Skeletal muscle tissue (tissue), 3 donors: ENCODE measurements at regions not wholly inside any gene's neighbourhood (a gene's known extent, or its start where the extent isn't known, plus 50 kb on each side); places are given as distances from the start of the nearest gene placed in this dataset.

Experiments
- H3K27ac ChIP-seq: one replicate; pipeline ENCODE4 v1.7.0; 2013; ENCODE audit warnings: mild to moderate bottlenecking, low read depth, low read length, inconsistent platforms
- H3K27me3 ChIP-seq, 3 donors: one replicate each; pipeline ENCODE4 v1.7.0; 2013; ENCODE audit warnings: low read length in 3 of 3; ENCODE audit not compliant: control insufficient read depth in 3 of 3, insufficient read depth in 3 of 3
- H3K36me3 ChIP-seq, 3 donors: one replicate each; pipeline ENCODE4 v1.7.0; 2013; ENCODE audit warnings: low read length in 3 of 3; ENCODE audit not compliant: control insufficient read depth in 3 of 3, insufficient read depth in 3 of 3
- H3K4me1 ChIP-seq, 3 donors: one replicate each; pipeline ENCODE4 v1.7.0; 2013; ENCODE audit warnings: low read length in 3 of 3, mild to moderate bottlenecking in 3 of 3; ENCODE audit not compliant: control insufficient read depth in 3 of 3, insufficient read depth in 3 of 3
- H3K4me3 ChIP-seq, 3 donors: one replicate each; pipeline ENCODE4 v1.7.0; 2013; ENCODE audit warnings: low read length in 3 of 3
- H3K9ac ChIP-seq, 3 donors: one replicate each; pipeline ENCODE4 v1.7.0; 2013; ENCODE audit warnings: low read length in 3 of 3, mild to moderate bottlenecking in 3 of 3, moderate library complexity in 2 of 3, low read depth in 1 of 3
- H3K9me3 ChIP-seq, 3 donors: one replicate each; pipeline ENCODE4 v1.7.0; 2013; ENCODE audit warnings: low read length in 3 of 3; ENCODE audit not compliant: control insufficient read depth in 3 of 3
- donor health status: Osteomylitis.

- H3K36me3 ChIP-seq: no peaks in the 10 kb centered on the region
- H3K27ac ChIP-seq: no peak overlapping the region
Observed at GRCh38 chr14:85122690-85123089, 407.3 kb upstream of the FLRT2 start.

DNA sequence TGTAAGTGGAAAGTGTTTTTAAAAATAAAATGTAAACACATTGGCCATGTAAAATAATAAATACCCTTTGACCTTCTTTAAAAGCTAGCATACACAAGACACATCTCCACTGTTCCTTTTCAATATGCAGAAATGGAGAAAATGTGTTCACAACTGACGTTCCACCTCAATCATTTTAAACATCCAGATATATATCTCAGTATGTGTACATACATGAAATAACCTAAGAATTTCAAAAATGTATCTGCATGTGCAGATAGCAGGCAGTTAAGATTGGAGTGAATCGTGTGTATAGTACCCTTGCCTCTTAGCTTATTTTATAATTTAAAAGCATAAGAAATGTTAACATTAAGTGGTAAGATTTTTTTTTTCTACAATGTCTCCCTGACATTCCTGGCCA is 406.2 kb upstream of the FLRT2 start:
- Histone ChIP-seq H3K36me3 (no peaks in the 10 kb centered on the region), H3K27ac (no peak overlapping the region), H3K9me3 (no peaks in the 10 kb centered on the region), H3K4me1 (no peaks in the 10 kb centered on the region), H3K9ac (no peak overlapping the region), H3K4me3 (no peak overlapping the region), H3K27me3 (no peaks in the 10 kb centered on the region)

More at GRCh38 chr14:85122690-85123089, 407.3 kb upstream of the FLRT2 start:
- Histone ChIP-seq H3K27me3 (no peaks in the 10 kb centered on the region), H3K4me3 (no peak overlapping the region), H3K9ac (no peak overlapping the region), H3K9me3 (no peaks in the 10 kb centered on the region), H3K4me1 (no peaks in the 10 kb centered on the region)

DNA sequence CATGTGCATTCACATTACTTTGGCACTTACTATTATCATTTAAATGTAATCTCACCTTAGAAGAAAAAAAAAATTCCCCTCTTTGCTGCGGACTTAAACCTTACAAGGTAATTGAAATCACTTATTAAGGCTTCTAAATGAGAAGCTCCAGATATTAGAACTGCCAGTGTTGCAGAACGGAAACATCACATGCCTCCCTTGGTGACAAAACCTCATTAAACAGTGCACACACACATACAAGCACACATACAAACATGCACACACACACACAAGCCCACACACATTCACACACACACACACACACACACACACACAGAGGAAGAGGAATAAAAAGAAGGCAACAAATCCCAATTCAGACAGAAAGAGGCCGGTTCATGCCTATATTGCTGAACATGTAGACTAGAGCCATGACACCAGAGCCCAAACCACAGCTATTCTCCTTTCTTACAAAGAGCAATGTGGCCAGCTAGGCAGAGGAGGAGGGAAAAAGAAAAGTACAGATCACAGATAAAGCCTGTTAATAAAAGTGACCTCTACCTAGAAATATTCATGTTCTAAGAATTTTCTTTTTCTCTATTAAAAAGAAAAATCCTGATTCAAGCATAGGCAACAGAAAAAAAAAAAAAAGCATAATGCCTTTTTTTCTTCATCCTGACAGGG is 405.2 kb upstream of the FLRT2 start:
- Histone ChIP-seq H3K4me1 (no peaks in the 10 kb centered on the region), H3K27ac (no peak overlapping the region), H3K27me3 (no peaks in the 10 kb centered on the region), H3K9ac (no peak overlapping the region), H3K9me3 (no peaks in the 10 kb centered on the region), H3K4me3 (no peak overlapping the region), H3K36me3 (no peaks in the 10 kb centered on the region)

DNA sequence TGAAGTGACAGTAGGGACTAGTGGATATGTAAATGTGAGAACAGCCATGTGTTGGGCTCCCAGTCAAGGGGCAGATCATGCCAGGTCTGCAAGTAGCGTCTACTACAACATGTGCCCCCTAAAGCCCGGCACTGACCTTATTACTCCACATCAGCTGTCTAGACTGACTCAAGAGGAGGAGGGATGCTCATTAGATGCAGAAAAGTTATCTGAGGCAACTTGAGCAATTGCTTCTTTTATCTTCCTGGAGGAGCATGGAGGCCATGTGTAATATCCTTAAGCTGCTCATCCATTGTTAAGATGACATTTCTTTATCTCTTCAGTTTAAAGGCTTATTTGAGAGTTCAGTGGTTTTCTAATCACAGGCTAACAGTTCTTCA is 404.7 kb upstream of the FLRT2 start:
- no peaks in the 10 kb centered on the region for H3K36me3 ChIP-seq
- no peaks in the 10 kb centered on the region for H3K27me3 ChIP-seq
- no peaks in the 10 kb centered on the region for H3K9me3 ChIP-seq
- no peaks in the 10 kb centered on the region for H3K4me1 ChIP-seq
- H3K9ac ChIP-seq: no peak overlapping the region
- H3K4me3 ChIP-seq: no peak overlapping the region
- H3K27ac ChIP-seq: no peak overlapping the region

DNA sequence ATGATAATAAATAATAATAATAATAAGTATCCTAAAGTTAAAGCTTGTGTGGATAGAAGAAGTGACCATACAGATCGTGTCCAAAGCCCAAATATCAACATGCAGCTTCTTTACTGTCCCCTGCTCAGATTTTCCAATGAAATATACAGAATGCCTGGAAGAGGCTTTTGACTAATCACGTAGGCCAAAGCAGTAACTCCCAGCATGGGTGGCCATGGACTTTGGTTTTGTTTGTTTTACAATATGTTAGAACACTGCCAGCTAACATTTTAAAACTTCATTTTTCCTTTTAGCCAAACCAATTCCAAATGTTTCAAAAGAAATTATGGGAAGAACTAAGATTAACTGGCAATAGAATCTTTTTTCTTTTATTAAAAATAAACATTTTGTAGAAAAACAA is 400.0 kb upstream of the FLRT2 start:
- Histone ChIP-seq H3K36me3 (no peaks in the 10 kb centered on the region), H3K4me1 (no peaks in the 10 kb centered on the region), H3K4me3 (no peak overlapping the region), H3K9me3 (no peaks in the 10 kb centered on the region), H3K27ac (no peak overlapping the region), H3K9ac (no peak overlapping the region), H3K27me3 (no peaks in the 10 kb centered on the region)

GRCh38 chr14:85131226-85131922 is 398.6 kb upstream of the FLRT2 start:
- H3K27me3 ChIP-seq: no peaks in the 10 kb centered on the region
- no peak overlapping the region for H3K4me3 ChIP-seq
- no peaks in the 10 kb centered on the region for H3K4me1 ChIP-seq
- no peaks in the 10 kb centered on the region for H3K9me3 ChIP-seq
- no peaks in the 10 kb centered on the region for H3K36me3 ChIP-seq
- no peak overlapping the region for H3K9ac ChIP-seq
- no peak overlapping the region for H3K27ac ChIP-seq

GRCh38 chr14:85142982-85143381 is 387.0 kb upstream of the FLRT2 start:
- H3K9ac ChIP-seq: no peak overlapping the region

GRCh38 chr14:85146779-85147178 is 383.2 kb upstream of the FLRT2 start:
- no peak overlapping the region for H3K9ac ChIP-seq
- no peak overlapping the region for H3K4me3 ChIP-seq
- H3K27me3 ChIP-seq: no peaks in the 10 kb centered on the region
- no peak overlapping the region for H3K27ac ChIP-seq
- H3K4me1 ChIP-seq: no peaks in the 10 kb centered on the region
- H3K9me3 ChIP-seq: no peaks in the 10 kb centered on the region
- no peaks in the 10 kb centered on the region for H3K36me3 ChIP-seq

More at GRCh38 chr14:85142982-85143381, 387.0 kb upstream of the FLRT2 start:
- Histone ChIP-seq H3K4me3 (no peak overlapping the region), H3K27me3 (no peaks in the 10 kb centered on the region), H3K27ac (no peak overlapping the region), H3K36me3 (no peaks in the 10 kb centered on the region), H3K4me1 (no peaks in the 10 kb centered on the region), H3K9me3 (no peaks in the 10 kb centered on the region)

DNA sequence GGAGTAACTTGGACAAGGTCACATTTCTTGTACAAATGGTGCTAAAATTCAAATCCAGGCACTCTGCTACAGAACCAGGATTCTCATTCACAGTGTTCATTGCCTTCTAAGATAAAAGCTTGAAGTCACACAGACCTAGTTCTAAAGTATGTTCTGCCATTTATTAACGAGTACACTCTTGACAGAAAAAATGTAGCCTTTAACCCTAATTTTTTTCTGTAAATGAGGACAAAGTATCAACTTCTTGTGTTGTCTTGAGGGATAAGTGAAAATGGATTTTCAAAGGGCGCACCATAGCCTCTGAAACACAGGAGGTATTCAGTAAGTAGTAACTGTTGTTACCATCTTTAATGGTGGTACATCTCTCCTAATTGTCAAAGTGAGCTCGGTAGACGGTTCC is 379.8 kb upstream of the FLRT2 start:
- no peaks in the 10 kb centered on the region for H3K9me3 ChIP-seq
- H3K36me3 ChIP-seq: no peaks in the 10 kb centered on the region
- no peaks in the 10 kb centered on the region for H3K4me1 ChIP-seq
- no peaks in the 10 kb centered on the region for H3K27me3 ChIP-seq
- H3K4me3 ChIP-seq: no peak overlapping the region
- no peak overlapping the region for H3K27ac ChIP-seq
- no peak overlapping the region for H3K9ac ChIP-seq

- Histone ChIP-seq H3K9me3 (no peaks in the 10 kb centered on the region), H3K27me3 (no peaks in the 10 kb centered on the region), H3K4me1 (no peaks in the 10 kb centered on the region), H3K9ac (no peak overlapping the region), H3K4me3 (no peak overlapping the region), H3K36me3 (no peaks in the 10 kb centered on the region), H3K27ac (no peak overlapping the region)
Observed at GRCh38 chr14:85154714-85155113, 375.2 kb upstream of the FLRT2 start.
